ENCODE measurements at regions not wholly inside any gene's neighbourhood (a gene's known extent, or its start where the extent isn't known, plus 50 kb on each side); places are given as distances from the start of the nearest gene placed in this dataset.
A peak's percentile ranks its signal among the peaks of the same experiment; 100 is the strongest.

GRCh38 chr4:11589676-11590075 lies 161.0 kb upstream of the HS3ST1 start:
- TF ChIP-seq CTCF (IDR thresholded peaks at IDR 0.05; ENCODE audit: insufficient read depth, low read length), result no peak
- peak; percentile 52 for DNase-seq (ENCODE audit: low read depth)

GRCh38 chr4:11587797-11588196 lies 159.1 kb upstream of the HS3ST1 start:
- TF ChIP-seq CTCF (IDR thresholded peaks at IDR 0.05; ENCODE audit: insufficient read depth, low read length), result no peak
- H3K4me3 ChIP-seq (ENCODE audit: low read depth, low read length), result no peak overlapping the region
- DNase-seq (ENCODE audit: low read depth), result no peak

More at GRCh38 chr4:11589676-11590075, 161.0 kb upstream of the HS3ST1 start:
- H3K4me3 ChIP-seq (ENCODE audit: low read depth, low read length), result no peak overlapping the region

GRCh38 chr4:11585506-11585905 lies 156.8 kb upstream of the HS3ST1 start:
- TF ChIP-seq CTCF (IDR thresholded peaks at IDR 0.05; ENCODE audit: insufficient read depth, low read length), result no peak
- peak; percentile 66 for DNase-seq (ENCODE audit: low read depth)

GRCh38 chr4:11568511-11568910 lies 139.8 kb upstream of the HS3ST1 start:
- no peak for DNase-seq (ENCODE audit: low read depth)
- no peak overlapping the region for H3K4me3 ChIP-seq (ENCODE audit: low read depth, low read length)
- no peak for TF ChIP-seq CTCF (IDR thresholded peaks at IDR 0.05; ENCODE audit: insufficient read depth, low read length)

More at GRCh38 chr4:11585506-11585905, 156.8 kb upstream of the HS3ST1 start:
- H3K4me3 ChIP-seq (ENCODE audit: low read depth, low read length), result no peak overlapping the region

GRCh38 chr4:11566444-11567022 lies 137.8 kb upstream of the HS3ST1 start:
- TF ChIP-seq CTCF (IDR thresholded peaks at IDR 0.05; ENCODE audit: insufficient read depth, low read length), result no peak
- peak; percentile 80 for DNase-seq (ENCODE audit: low read depth)
- no peak overlapping the region for H3K4me3 ChIP-seq (ENCODE audit: low read depth, low read length)

- TF ChIP-seq CTCF (IDR thresholded peaks at IDR 0.05; ENCODE audit: insufficient read depth, low read length), result no peak
- DNase-seq (ENCODE audit: low read depth), result no peak
- H3K4me3 ChIP-seq (ENCODE audit: low read depth, low read length), result no peak overlapping the region
Measured at GRCh38 chr4:11565899-11566298, 137.2 kb upstream of the HS3ST1 start.

GRCh38 chr4:11565213-11565612 lies 136.5 kb upstream of the HS3ST1 start:
- no peak for TF ChIP-seq CTCF (IDR thresholded peaks at IDR 0.05; ENCODE audit: insufficient read depth, low read length)
- DNase-seq (ENCODE audit: low read depth), result no peak
- H3K4me3 ChIP-seq (ENCODE audit: low read depth, low read length), result no peak overlapping the region
